ENCODE measurements at regions not wholly inside any gene's neighbourhood (a gene's known extent, or its start where the extent isn't known, plus 50 kb on each side); places are given as distances from the start of the nearest gene placed in this dataset.

GRCh38 chr10:18880530-18880929 lies 168.1 kb upstream of the MALRD1 start:
- 56% methylated on average over 6 of the region's 16 CpGs for WGBS (ENCODE audit: insufficient coverage)

GRCh38 chr10:18886102-18886501 lies 162.5 kb upstream of the MALRD1 start:
- H3K4me3 Mint-ChIP-seq, result no peak overlapping the region
- H3K27ac Mint-ChIP-seq, result no peak overlapping the region
- no peaks in the 10 kb centered on the region for H3K36me3 ChIP-seq (replicated peaks in 1 of 2; ENCODE audit: control insufficient read depth in 1 of 2, insufficient read depth in 2 of 2, low read length in 2 of 2)
- peaks cover 0 to 7% (median 4%) of the 10 kb centered on the region in 7 donors for H3K9me3 Mint-ChIP-seq
- no peak for TF ChIP-seq CTCF (IDR thresholded peaks at IDR 0.05)
- H2AFZ ChIP-seq (ENCODE audit: insufficient read depth, low read depth, low read length, poor library complexity, severe bottlenecking), result no peak overlapping the region
- H3K36me3 Mint-ChIP-seq, result no peaks in the 10 kb centered on the region
- H3K4me3 ChIP-seq (replicated peaks in 1 of 3; ENCODE audit: low read depth in 2 of 3, low read length in 3 of 3), result no peak overlapping the region
- no peak overlapping the region for H3K9ac ChIP-seq (ENCODE audit: insufficient read depth, low read length, poor library complexity, severe bottlenecking)
- WGBS (ENCODE audit: insufficient coverage), result 80% methylated on average over 1 of the region's 7 CpGs
- H3K4me2 ChIP-seq (replicated peaks; ENCODE audit: extremely low read depth, low read length, poor library complexity, severe bottlenecking), result no peak overlapping the region
- peaks cover 0 to 3% of the 10 kb centered on the region in 2 donors for H3K9me3 ChIP-seq (replicated peaks in 1 of 2; ENCODE audit: control insufficient read depth in 1 of 2, insufficient read depth in 1 of 2, low read length in 2 of 2)
- intact Hi-C loops (cut with micrococcal nuclease), result no loop called here
- no peak overlapping the region for H3K27ac ChIP-seq (ENCODE audit: low read depth in 1 of 2, low read length in 2 of 2)
- H3K27me3 ChIP-seq (ENCODE audit: control insufficient read depth in 2 of 2, insufficient read depth in 2 of 2, low read length in 2 of 2), result no peaks in the 10 kb centered on the region
- no peaks in the 10 kb centered on the region for H3K4me1 Mint-ChIP-seq
- H3K4me1 ChIP-seq (ENCODE audit: control insufficient read depth in 1 of 2, insufficient read depth in 2 of 2, low read length in 2 of 2), result no peaks in the 10 kb centered on the region
- peaks cover 0 to 1% (median 0%) of the 10 kb centered on the region in 3 donors for H3K27me3 Mint-ChIP-seq (ENCODE audit: low read depth in 3 of 3)
- H3K79me2 ChIP-seq (ENCODE audit: insufficient read depth, low read length), result no peaks in the 10 kb centered on the region
- DNase-seq, result no peak
- no peaks in the 10 kb centered on the region for H4K20me1 ChIP-seq (ENCODE audit: insufficient read depth, low read length)

More at GRCh38 chr10:18880530-18880929, 168.1 kb upstream of the MALRD1 start:
- TF ChIP-seq CTCF (IDR thresholded peaks at IDR 0.05), result no peak
- H3K9ac ChIP-seq (ENCODE audit: insufficient read depth, low read length, poor library complexity, severe bottlenecking), result no peak overlapping the region
- H3K27me3 ChIP-seq (ENCODE audit: control insufficient read depth in 2 of 2, insufficient read depth in 2 of 2, low read length in 2 of 2), result no peaks in the 10 kb centered on the region
- H3K27ac Mint-ChIP-seq, result no peak overlapping the region
- H3K79me2 ChIP-seq (ENCODE audit: insufficient read depth, low read length), result no peaks in the 10 kb centered on the region
- intact Hi-C loops (cut with micrococcal nuclease), result no loop called here
- H3K36me3 ChIP-seq (replicated peaks in 1 of 2; ENCODE audit: control insufficient read depth in 1 of 2, insufficient read depth in 2 of 2, low read length in 2 of 2), result no peaks in the 10 kb centered on the region
- no peaks in the 10 kb centered on the region for H3K4me1 Mint-ChIP-seq
- H3K9me3 Mint-ChIP-seq, result peaks cover 0 to 10% (median 2%) of the 10 kb centered on the region in 7 donors
- no peaks in the 10 kb centered on the region for H3K36me3 Mint-ChIP-seq
- no peak overlapping the region for H2AFZ ChIP-seq (ENCODE audit: insufficient read depth, low read depth, low read length, poor library complexity, severe bottlenecking)
- no peak overlapping the region for H3K27ac ChIP-seq (ENCODE audit: low read depth in 1 of 2, low read length in 2 of 2)
- no peak overlapping the region for H3K4me2 ChIP-seq (replicated peaks; ENCODE audit: extremely low read depth, low read length, poor library complexity, severe bottlenecking)
- H3K4me3 Mint-ChIP-seq, result no peak overlapping the region
- H3K9me3 ChIP-seq (replicated peaks in 1 of 2; ENCODE audit: control insufficient read depth in 1 of 2, insufficient read depth in 1 of 2, low read length in 2 of 2), result peaks cover 0 to 3% of the 10 kb centered on the region in 2 donors
- no peaks in the 10 kb centered on the region for H3K4me1 ChIP-seq (ENCODE audit: control insufficient read depth in 1 of 2, insufficient read depth in 2 of 2, low read length in 2 of 2)
- no peak for DNase-seq
- no peaks in the 10 kb centered on the region for H4K20me1 ChIP-seq (ENCODE audit: insufficient read depth, low read length)
- H3K4me3 ChIP-seq (replicated peaks in 1 of 3; ENCODE audit: low read depth in 2 of 3, low read length in 3 of 3), result no peak overlapping the region
- H3K27me3 Mint-ChIP-seq (ENCODE audit: low read depth in 3 of 3), result peaks cover 0 to 1% (median 0%) of the 10 kb centered on the region in 3 donors
